GM21723 (cell line): ENCODE measurements at regions not wholly inside any gene's neighbourhood (a gene's known extent, or its start where the extent isn't known, plus 50 kb on each side); places are given as distances from the start of the nearest gene placed in this dataset.
"Not testable (repeated sequence)": the region's sequence is repeated elsewhere in the genome, so short reads cannot be mapped to it uniquely, and the experiment has no call there.

Experiments used
- ATAC-seq: cut with Tn5 transposase; IDR thresholded peaks from one replicate; pipeline ENCODE4 v1.9.1; 2021; ENCODE audit warnings: mild to moderate bottlenecking, moderate library complexity; ENCODE audit not compliant: unreplicated experiment

- ATAC-seq, result no peak
Observed at GRCh38 chr5:74465724-74466123, 174.8 kb downstream of the ENC1 start.

- ATAC-seq, result no peak
Observed at GRCh38 chr5:74464512-74465209, 175.9 kb downstream of the ENC1 start.

- ATAC-seq, result no peak
Observed at GRCh38 chr5:74462356-74462755, 178.2 kb downstream of the ENC1 start.

- no peak for ATAC-seq
Observed at GRCh38 chr5:74461251-74461650, 179.3 kb downstream of the ENC1 start.

GRCh38 chr5:74460694-74461093 is 179.8 kb downstream of the ENC1 start:
- no peak for ATAC-seq

- no peak for ATAC-seq
Observed at GRCh38 chr5:74459984-74460383, 180.5 kb downstream of the ENC1 start.

GRCh38 chr5:74457876-74458275 is 182.7 kb downstream of the ENC1 start:
- ATAC-seq, result no peak

- ATAC-seq, result no peak
Observed at GRCh38 chr5:74454263-74455030, 186.1 kb downstream of the ENC1 start.

- no peak for ATAC-seq
Observed at GRCh38 chr5:74452856-74453255, 187.7 kb downstream of the ENC1 start.

- ATAC-seq, result no peak
Observed at GRCh38 chr5:74450095-74450494, 190.4 kb downstream of the ENC1 start.

- no peak for ATAC-seq
Observed at GRCh38 chr5:74446725-74447241, 193.7 kb downstream of the ENC1 start.

- ATAC-seq, result no peak
Observed at GRCh38 chr5:74442466-74442865, 198.1 kb downstream of the ENC1 start.

- no peak for ATAC-seq
Observed at GRCh38 chr5:74441616-74442015, 198.9 kb downstream of the ENC1 start.

GRCh38 chr5:74440341-74440740 is 200.2 kb downstream of the ENC1 start:
- no peak for ATAC-seq

- not testable (repeated sequence) for ATAC-seq
Observed at GRCh38 chr5:74437870-74438269, 202.7 kb downstream of the ENC1 start.

GRCh38 chr5:74433896-74434829 is 206.4 kb downstream of the ENC1 start:
- no peak for ATAC-seq

GRCh38 chr5:74433255-74433895 is 207.2 kb downstream of the ENC1 start:
- ATAC-seq, result no peak

- no peak for ATAC-seq
Observed at GRCh38 chr5:74432721-74433120, 207.8 kb downstream of the ENC1 start.

- no peak for ATAC-seq
Observed at GRCh38 chr5:74432216-74432615, 208.3 kb downstream of the ENC1 start.

GRCh38 chr5:74431290-74431669 is 209.2 kb downstream of the ENC1 start:
- no peak for ATAC-seq
